A549 (cell line): ENCODE measurements at regions not wholly inside any gene's neighbourhood (a gene's known extent, or its start where the extent isn't known, plus 50 kb on each side); places are given as distances from the start of the nearest gene placed in this dataset.

ENCODE experiments used
- ATAC-seq, 2 experiments: fragments of 200-7000 bp in 1 of 2; fragments of >200 bp in 1 of 2; cut with Nextera tagmentation in 1 of 2; cut with Tn5 transposase in 1 of 2; 3 replicates each; pipeline versions ENCODE4 v1.8.0 to v1.9.1; 2018 to 2020; ENCODE audit warnings: mild to moderate bottlenecking in 1 of 2, moderate library complexity in 1 of 2
- CTCF ChIA-PET: fragments of 300-600 bp; sonication (Branson Sonifier 250); formaldehyde crosslinking; extraction: SDS; loops from one replicate; lab custom pipeline; 2021; ENCODE audit warnings: antibody characterized with exemption, inconsistent platforms; lab: Yijun Ruan, JAX
- POLR2A ChIA-PET: fragments of 350-600 bp; formaldehyde crosslinking; extraction: SDS; loops from one replicate; lab custom pipeline; 2021; ENCODE audit warnings: antibody characterized with exemption, inconsistent platforms; lab: Yijun Ruan, JAX
- DNase-seq, 2 experiments: peaks; one replicate each; pipeline versions ENCODE4 v3.0.0 to v3.0.0-alpha.2; 2011 to 2016; ENCODE audit warnings: low read depth in 1 of 2, low spot score in 1 of 2
- FAIRE-seq: peaks from 2 replicates; lab custom pipeline; 2011; peaks lifted over from hg19 to GRCh38; lab: Jason Lieb, UNC
- H3K27ac ChIP-seq, 2 experiments: fragments of >200 bp; sonication (Bioruptor Twin); formaldehyde crosslinking; 3 replicates each; pipeline ENCODE4 v1.5.1; 2016 to 2017
- H3K4me1 ChIP-seq: fragments of >200 bp; sonication (Bioruptor Twin); formaldehyde crosslinking; 3 replicates; pipeline ENCODE4 v1.6.1; 2016
- H3K4me2 ChIP-seq: fragments of >200 bp; sonication (Bioruptor Twin); formaldehyde crosslinking; 3 replicates; pipeline ENCODE4 v1.6.1; 2016
- H3K4me3 ChIP-seq: fragments of >200 bp; sonication (Bioruptor Twin); formaldehyde crosslinking; 3 replicates; pipeline ENCODE4 v1.5.1; 2016
- H3K9me3 ChIP-seq: fragments of >200 bp; sonication (Bioruptor Twin); formaldehyde crosslinking; 3 replicates; pipeline ENCODE4 v1.6.1; 2016
- ATOH8 ChIP-seq: fragments of 250-450 bp; sonication (Bioruptor Pico); IDR thresholded peaks from 2 replicates; pipeline ENCODE4 v1.5.0; 2020; ENCODE audit warnings: low read depth, mild to moderate bottlenecking, moderate library complexity
- CBX2 ChIP-seq: fragments of 200-600 bp; sonication (generic); IDR thresholded peaks from 2 replicates; pipeline ENCODE4 v1.6.1; 2016; ENCODE audit warnings: low read depth, mild to moderate bottlenecking, borderline replicate concordance
- CTCF ChIP-seq: fragments of >200 bp; sonication (Bioruptor Twin); formaldehyde crosslinking; IDR thresholded peaks from 3 replicates; pipeline ENCODE4 v1.5.1; 2016
- E2F6 ChIP-seq: IDR thresholded peaks from 2 replicates; pipeline ENCODE4 v1.6.1; 2012; ENCODE audit warnings: low read depth, borderline replicate concordance
- EHMT2 ChIP-seq: fragments of 200-600 bp; sonication (generic); IDR thresholded peaks from 2 replicates; pipeline ENCODE4 v1.6.1; 2016; ENCODE audit warnings: antibody characterized with exemption, low read depth, mild to moderate bottlenecking, moderate library complexity
- EP300 ChIP-seq, 2 experiments: fragments of >200 bp; sonication (Bioruptor Twin); formaldehyde crosslinking; IDR thresholded peaks; 2 replicates in 1 of 2; 3 replicates in 1 of 2; pipeline ENCODE4 v1.6.1; 2016 to 2017
- ESRRA ChIP-seq: fragments of 150-350 bp; IDR thresholded peaks from 2 replicates; pipeline ENCODE4 v1.6.1; 2014; ENCODE audit warnings: mild to moderate bottlenecking, low read length, borderline replicate concordance
- HDAC2 ChIP-seq: fragments of 200-600 bp; sonication (generic); IDR thresholded peaks from 2 replicates; pipeline ENCODE4 v1.6.1; 2016
- HEYL ChIP-seq: fragments of 250-450 bp; sonication (Bioruptor Pico); IDR thresholded peaks from 2 replicates; pipeline ENCODE4 v1.8.0; 2021; ENCODE audit warnings: mild to moderate bottlenecking, moderate library complexity
- HOXB5 ChIP-seq: fragments of 250-450 bp; sonication (Bioruptor Pico); IDR thresholded peaks from 2 replicates; pipeline ENCODE4 v1.5.0; 2020; ENCODE audit warnings: mild to moderate bottlenecking, moderate library complexity
- JUNB ChIP-seq: fragments of >200 bp; sonication (Bioruptor Twin); formaldehyde crosslinking; IDR thresholded peaks from 2 replicates; pipeline ENCODE4 v1.6.1; 2016
- MAFK ChIP-seq: fragments of 450-650 bp; IDR thresholded peaks from 2 replicates; pipeline ENCODE4 v1.6.1; 2014; ENCODE audit not compliant: partially characterized antibody
- MAX ChIP-seq: IDR thresholded peaks from 2 replicates; pipeline ENCODE4 v1.6.1; 2012
- NFE2L2 ChIP-seq: fragments of 150-350 bp; conservative IDR thresholded peaks from 2 replicates; pipeline ENCODE4 v1.6.1; 2014; ENCODE audit warnings: low read length
- PBX3 ChIP-seq: IDR thresholded peaks from 2 replicates; pipeline ENCODE4 v1.6.1; 2012
- POLR2A ChIP-seq: IDR thresholded peaks from 2 replicates; pipeline ENCODE4 v1.6.1; 2012; ENCODE audit warnings: mild to moderate bottlenecking, low read length
- POLR2AphosphoS2 ChIP-seq: conservative IDR thresholded peaks from 2 replicates; pipeline ENCODE4 v1.6.1; 2012; ENCODE audit warnings: low read length, improper control_type of control experiment, inconsistent platforms
- RAD21 ChIP-seq, 2 experiments: fragments of >200 bp in 1 of 2; sonication (Bioruptor Twin) in 1 of 2; formaldehyde crosslinking in 1 of 2; IDR thresholded peaks in 1 of 2; conservative IDR thresholded peaks in 1 of 2; 2 replicates in 1 of 2; 3 replicates in 1 of 2; pipeline ENCODE4 v1.6.1; 2012 to 2018; ENCODE audit warnings: inconsistent platforms in 1 of 2
- REST ChIP-seq: fragments of 200-600 bp; sonication (generic); IDR thresholded peaks from 2 replicates; pipeline ENCODE4 v1.6.1; 2016; ENCODE audit warnings: antibody characterized with exemption, mild to moderate bottlenecking, moderate library complexity
- RFX5 ChIP-seq: fragments of 450-650 bp; IDR thresholded peaks from 2 replicates; pipeline ENCODE4 v1.7.1; 2014; ENCODE audit warnings: antibody characterized with exemption, mild to moderate bottlenecking, moderate library complexity
- SMC3 ChIP-seq: fragments of >200 bp; sonication (Bioruptor Twin); formaldehyde crosslinking; IDR thresholded peaks from 3 replicates; pipeline ENCODE4 v1.6.1; 2018; ENCODE audit warnings: inconsistent platforms
- TFCP2L1 ChIP-seq: fragments of 250-450 bp; sonication (Bioruptor Pico); IDR thresholded peaks from 2 replicates; pipeline ENCODE4 v1.5.0; 2021; ENCODE audit warnings: mild to moderate bottlenecking
- ZNF302 ChIP-seq: fragments of 250-450 bp; sonication (Bioruptor Pico); IDR thresholded peaks from 2 replicates; pipeline ENCODE4 v1.9.0; 2021; ENCODE audit warnings: inconsistent platforms, mild to moderate bottlenecking, moderate library complexity
- ZSCAN20 ChIP-seq: fragments of 250-450 bp; sonication (Bioruptor Pico); IDR thresholded peaks from 2 replicates; pipeline ENCODE4 v1.8.0; 2022; ENCODE audit warnings: mild to moderate bottlenecking, moderate library complexity
- WGBS: methylation state at CpG from one replicate; pipeline ENCODE4 v1.1.6; 2017; ENCODE audit errors: missing lambda C conversion rate; 5-methylcytosine and 5-hydroxymethylcytosine counted together

- H3K4me1 ChIP-seq = no peaks in the 10 kb centered on the region
- POLR2A ChIA-PET = no interaction called here
- H3K4me2 ChIP-seq = no peak overlapping the region
- H3K4me3 ChIP-seq = no peak overlapping the region
- 35% methylated on average over 9 of the region's 13 CpGs for WGBS
- no peaks in the 10 kb centered on the region for H3K9me3 ChIP-seq
- DNase-seq = no peak
- no peak for TF ChIP-seq POLR2A
- no peak for TF ChIP-seq RFX5
- no peak for TF ChIP-seq ATOH8 (CRISPR knock-in tag)
- no peak for TF ChIP-seq HOXB5 (CRISPR knock-in tag)
- no peak for TF ChIP-seq MAX
- TF ChIP-seq CBX2 = no peak
- TF ChIP-seq HEYL (CRISPR knock-in tag) = no peak
- TF ChIP-seq PBX3 = no peak
- TF ChIP-seq ZNF302 = no peak
- no peak for TF ChIP-seq E2F6
- TF ChIP-seq RAD21 (conservative IDR thresholded peaks at IDR 0.05 in 1 of 2, IDR thresholded peaks at IDR 0.05 in 1 of 2) = no peak
- no peak for TF ChIP-seq TFCP2L1 (CRISPR knock-in tag)
- no peak for TF ChIP-seq JUNB
- no peak for TF ChIP-seq POLR2AphosphoS2
- TF ChIP-seq, all 56 proteins: peak for 0
- FAIRE-seq (no peak), ATAC-seq (no peak)
- CTCF ChIA-PET = no interaction called here
- H3K27ac ChIP-seq = no peak overlapping the region
Measured at GRCh38 chr9:23219471-23219870, 606.6 kb downstream of the ELAVL2 start.

GRCh38 chr9:23220171-23220570 is 605.9 kb downstream of the ELAVL2 start:
- H3K27ac ChIP-seq = no peak overlapping the region
- ChIA-PET CTCF (no interaction called here), POLR2A (no interaction called here)
- H3K4me3 ChIP-seq = no peak overlapping the region
- H3K4me1 ChIP-seq = no peaks in the 10 kb centered on the region
- ATAC-seq = no peak
- no peak overlapping the region for H3K4me2 ChIP-seq
- 2% methylated on average over 2 of the region's 2 CpGs for WGBS
- no peak for FAIRE-seq
- TF ChIP-seq ZSCAN20 (CRISPR knock-in tag) (no peak), EHMT2 (no peak), ZNF302 (no peak), MAFK (peak; percentile 30), RFX5 (no peak)
- no peaks in the 10 kb centered on the region for H3K9me3 ChIP-seq
- DNase-seq = no peak

GRCh38 chr9:23220957-23221356 is 605.1 kb downstream of the ELAVL2 start:
- H3K4me1 ChIP-seq = no peaks in the 10 kb centered on the region
- no peak overlapping the region for H3K27ac ChIP-seq
- ChIA-PET CTCF (no interaction called here), POLR2A (no interaction called here)
- no peak overlapping the region for H3K4me3 ChIP-seq
- H3K4me2 ChIP-seq = no peak overlapping the region
- DNase-seq (no peak), ATAC-seq (no peak), FAIRE-seq (no peak)
- TF ChIP-seq ESRRA = no peak
- H3K9me3 ChIP-seq = no peaks in the 10 kb centered on the region
- 1% methylated on average over 3 of the region's 3 CpGs for WGBS

GRCh38 chr9:23229890-23230317 is 596.1 kb downstream of the ELAVL2 start:
- Histone ChIP-seq H3K4me2 (no peak overlapping the region), H3K4me3 (no peak overlapping the region), H3K4me1 (no peaks in the 10 kb centered on the region), H3K27ac (no peak overlapping the region), H3K9me3 (no peaks in the 10 kb centered on the region)
- 3% methylated on average over 6 of the region's 6 CpGs for WGBS
- POLR2A ChIA-PET = no interaction called here
- ATAC-seq = no peak
- no peak for DNase-seq
- no peak for FAIRE-seq
- CTCF ChIA-PET = no interaction called here
- TF ChIP-seq HDAC2 (no peak), POLR2A (no peak), EP300 (IDR thresholded peaks at IDR 0.05) (no peak), NFE2L2 (no peak), SMC3 (no peak), CTCF (no peak), REST (no peak)
